GM23338 (cell line): ENCODE measurements at regions not wholly inside any gene's neighbourhood (a gene's known extent, or its start where the extent isn't known, plus 50 kb on each side); places are given as distances from the start of the nearest gene placed in this dataset.

Source experiments
- ATAC-seq: fragments of 200-7000 bp; cut with Tn5 transposase; 3 replicates; pipeline ENCODE4 v1.9.1; 2020
- DNase-seq: peaks from one replicate; pipeline ENCODE4 v3.0.0-alpha.2; 2015; ENCODE audit warnings: low spot score
- H2AFZ ChIP-seq: fragments of 200-600 bp; sonication (generic); 2 replicates; pipeline ENCODE4 v1.8.0; 2016; ENCODE audit warnings: antibody characterized with exemption, mild to moderate bottlenecking, moderate library complexity
- H3F3A ChIP-seq: fragments of 200-600 bp; sonication (generic); replicated peaks from 2 replicates; pipeline ENCODE4 v1.8.0; 2017; ENCODE audit warnings: antibody characterized with exemption, mixed run types, low read depth
- H3K27ac ChIP-seq: fragments of 200-600 bp; sonication (generic); 2 replicates; pipeline ENCODE4 v1.6.1; 2016; ENCODE audit warnings: low read depth
- H3K27me3 ChIP-seq: fragments of 200-600 bp; sonication (generic); 2 replicates; pipeline ENCODE4 v1.8.0; 2016; ENCODE audit warnings: mild to moderate bottlenecking, mixed run types, moderate library complexity; ENCODE audit not compliant: insufficient read depth
- H3K36me3 ChIP-seq: fragments of 200-600 bp; sonication (generic); 2 replicates; pipeline ENCODE4 v1.8.0; 2016; ENCODE audit warnings: mild to moderate bottlenecking; ENCODE audit not compliant: insufficient read depth
- H3K4me1 ChIP-seq: fragments of 200-600 bp; sonication (generic); 2 replicates; pipeline ENCODE4 v1.8.0; 2016; ENCODE audit warnings: mild to moderate bottlenecking, moderate library complexity; ENCODE audit not compliant: insufficient read depth
- H3K4me2 ChIP-seq: fragments of 200-600 bp; sonication (generic); 2 replicates; pipeline ENCODE4 v1.7.1; 2017; ENCODE audit warnings: mixed run types
- H3K4me3 ChIP-seq: fragments of 200-600 bp; sonication (generic); 2 replicates; pipeline ENCODE4 v1.6.1; 2016; ENCODE audit warnings: mixed run types
- H3K79me2 ChIP-seq: fragments of 200-600 bp; sonication (generic); replicated peaks from 2 replicates; pipeline ENCODE4 v1.8.0; 2017; ENCODE audit warnings: mild to moderate bottlenecking; ENCODE audit not compliant: insufficient read depth
- H3K9me2 ChIP-seq: fragments of 200-600 bp; sonication (generic); 2 replicates; pipeline ENCODE4 v1.8.0; 2017; ENCODE audit not compliant: insufficient read depth
- H4K20me1 ChIP-seq: fragments of 200-600 bp; sonication (generic); replicated peaks from 2 replicates; pipeline ENCODE4 v1.8.0; 2017; ENCODE audit warnings: mild to moderate bottlenecking; ENCODE audit not compliant: insufficient read depth
- H3K27ac Mint-ChIP-seq: 2 replicates; pipeline ENCODE4 v1.8.0; 2020; ENCODE audit warnings: inconsistent platforms, mild to moderate bottlenecking, moderate library complexity, mixed read lengths
- H3K27me3 Mint-ChIP-seq: 3 replicates; pipeline ENCODE4 v1.8.0; 2022; ENCODE audit warnings: low read depth, mild to moderate bottlenecking, moderate library complexity, mixed read lengths, inconsistent platforms; ENCODE audit not compliant: insufficient read depth, poor library complexity
- H3K36me3 Mint-ChIP-seq: 3 replicates; pipeline ENCODE4 v1.8.0; 2021; ENCODE audit warnings: low read depth, mild to moderate bottlenecking, inconsistent platforms, moderate library complexity, mixed read lengths
- H3K4me1 Mint-ChIP-seq: 3 replicates; pipeline ENCODE4 v1.8.0; 2020; ENCODE audit warnings: mild to moderate bottlenecking, inconsistent platforms, mixed read lengths
- H3K4me3 Mint-ChIP-seq: 3 replicates; pipeline ENCODE4 v1.8.0; 2021; ENCODE audit warnings: moderate library complexity, mild to moderate bottlenecking, inconsistent platforms, mixed read lengths
- H3K9me3 Mint-ChIP-seq: 3 replicates; pipeline ENCODE4 v1.8.0; 2020; ENCODE audit warnings: moderate library complexity, mild to moderate bottlenecking, inconsistent platforms, mixed read lengths
- CTCF ChIP-seq, 2 experiments: fragments of 200-600 bp in 1 of 2; sonication (generic) in 1 of 2; conservative IDR thresholded peaks; 2 replicates each; pipeline versions ENCODE4 v1.5.1 to v1.6.1; 2016 to 2017; ENCODE audit warnings: antibody characterized with exemption in 2 of 2, low read depth in 2 of 2, mild to moderate bottlenecking in 2 of 2, moderate library complexity in 1 of 2
- EZH2phosphoT487 ChIP-seq: fragments of 200-600 bp; sonication (generic); IDR thresholded peaks from one replicate; pipeline ENCODE4 v1.8.1; 2018; ENCODE audit warnings: antibody characterized with exemption; ENCODE audit not compliant: unreplicated experiment
- JUNB ChIP-seq: IDR thresholded peaks from one replicate; pipeline ENCODE4 v1.6.1; 2016; ENCODE audit warnings: antibody characterized with exemption; ENCODE audit not compliant: unreplicated experiment
- POLR2AphosphoS5 ChIP-seq: IDR thresholded peaks from 2 replicates; pipeline ENCODE4 v1.6.1; 2016; ENCODE audit warnings: antibody characterized with exemption, low read depth
- REST ChIP-seq: IDR thresholded peaks from one replicate; pipeline ENCODE4 v1.6.1; 2018; ENCODE audit warnings: antibody characterized with exemption; ENCODE audit not compliant: unreplicated experiment
- STAT1 ChIP-seq: IDR thresholded peaks from one replicate; pipeline ENCODE4 v1.6.1; 2016; ENCODE audit warnings: antibody characterized with exemption; ENCODE audit not compliant: unreplicated experiment
- ZNF114 ChIP-seq: fragments of 250-450 bp; sonication (Bioruptor Pico); IDR thresholded peaks from 2 replicates; pipeline ENCODE4 v1.5.0; 2020; ENCODE audit warnings: mild to moderate bottlenecking, moderate library complexity
- ZNF331 ChIP-seq: fragments of 250-450 bp; sonication (Bioruptor Pico); IDR thresholded peaks from 2 replicates; pipeline ENCODE4 v1.5.0; 2020; ENCODE audit warnings: low read depth, mild to moderate bottlenecking, moderate library complexity
- ZNF462 ChIP-seq: fragments of 250-450 bp; sonication (Bioruptor Pico); IDR thresholded peaks from 2 replicates; pipeline ENCODE4 v1.5.0; 2020; ENCODE audit warnings: mild to moderate bottlenecking, moderate library complexity

- TF ChIP-seq CTCF (conservative IDR thresholded peaks at IDR 0.05; ENCODE audit: low read depth in 2 of 2): no peak
- no peak for TF ChIP-seq ZNF114 (CRISPR knock-in tag)
- no peak for TF ChIP-seq STAT1
- no peak for TF ChIP-seq JUNB
- TF ChIP-seq POLR2AphosphoS5: no peak
Measured at GRCh38 chr10:78719276-78719675, 349.5 kb upstream of the ZMIZ1 start (continued).

- H3K27me3 ChIP-seq: no peaks in the 10 kb centered on the region
- no peaks in the 10 kb centered on the region for H3K4me1 ChIP-seq
- H4K20me1 ChIP-seq: no peaks in the 10 kb centered on the region
- ATAC-seq: no peak
- no peak overlapping the region for H2AFZ ChIP-seq
- no peaks in the 10 kb centered on the region for H3F3A ChIP-seq
- no peak overlapping the region for H3K27ac Mint-ChIP-seq
- no peak for TF ChIP-seq STAT1
- TF ChIP-seq JUNB: no peak
- TF ChIP-seq EZH2phosphoT487: no peak
- no peak for TF ChIP-seq ZNF331
- TF ChIP-seq ZNF114 (CRISPR knock-in tag): no peak
- TF ChIP-seq REST: no peak
- peaks cover 6% of the 10 kb centered on the region for H3K27me3 Mint-ChIP-seq
- H3K36me3 Mint-ChIP-seq: no peaks in the 10 kb centered on the region
- no peak for DNase-seq
- no peak overlapping the region for H3K4me3 Mint-ChIP-seq
- H3K36me3 ChIP-seq: no peaks in the 10 kb centered on the region
- H3K4me2 ChIP-seq: no peak overlapping the region
- H3K4me3 ChIP-seq: no peak overlapping the region
- no peak overlapping the region for H3K27ac ChIP-seq
- H3K79me2 ChIP-seq: no peaks in the 10 kb centered on the region
- H3K9me2 ChIP-seq: 0 out of 2 replicates have a peak, but pooled peaks cover 4% of the 10 kb centered on the region
- H3K4me1 Mint-ChIP-seq: peaks cover 10% of the 10 kb centered on the region; the same call in 2 of the 3 replicates
- H3K9me3 Mint-ChIP-seq: no peaks in the 10 kb centered on the region
Measured at GRCh38 chr10:78720091-78720490, 348.7 kb upstream of the ZMIZ1 start.

GRCh38 chr10:78721231-78721630 is 347.5 kb upstream of the ZMIZ1 start:
- 0 out of 2 replicates have a peak, but pooled peaks cover 4% of the 10 kb centered on the region for H3K9me2 ChIP-seq
- no peaks in the 10 kb centered on the region for H3K27me3 ChIP-seq
- H3K4me1 ChIP-seq: no peaks in the 10 kb centered on the region
- H3F3A ChIP-seq: no peaks in the 10 kb centered on the region
- Mint-ChIP-seq H3K27ac (no peak overlapping the region), H3K4me1 (peaks cover 10% of the 10 kb centered on the region; the same call in 2 of the 3 replicates), H3K36me3 (no peaks in the 10 kb centered on the region), H3K27me3 (peaks cover 6% of the 10 kb centered on the region), H3K4me3 (no peak overlapping the region), H3K9me3 (no peaks in the 10 kb centered on the region)
- no peak overlapping the region for H3K27ac ChIP-seq
- no peak for ATAC-seq
- no peaks in the 10 kb centered on the region for H4K20me1 ChIP-seq
- no peaks in the 10 kb centered on the region for H3K36me3 ChIP-seq
- no peak overlapping the region for H2AFZ ChIP-seq
- no peak for DNase-seq
- no peak overlapping the region for H3K4me3 ChIP-seq
- H3K4me2 ChIP-seq: no peak overlapping the region
- no peaks in the 10 kb centered on the region for H3K79me2 ChIP-seq
- no peak for TF ChIP-seq ZNF462 (CRISPR knock-in tag)
- no peak for TF ChIP-seq ZNF331
